ENCODE measurements at regions not wholly inside any gene's neighbourhood (a gene's known extent, or its start where the extent isn't known, plus 50 kb on each side); places are given as distances from the start of the nearest gene placed in this dataset.

DNA sequence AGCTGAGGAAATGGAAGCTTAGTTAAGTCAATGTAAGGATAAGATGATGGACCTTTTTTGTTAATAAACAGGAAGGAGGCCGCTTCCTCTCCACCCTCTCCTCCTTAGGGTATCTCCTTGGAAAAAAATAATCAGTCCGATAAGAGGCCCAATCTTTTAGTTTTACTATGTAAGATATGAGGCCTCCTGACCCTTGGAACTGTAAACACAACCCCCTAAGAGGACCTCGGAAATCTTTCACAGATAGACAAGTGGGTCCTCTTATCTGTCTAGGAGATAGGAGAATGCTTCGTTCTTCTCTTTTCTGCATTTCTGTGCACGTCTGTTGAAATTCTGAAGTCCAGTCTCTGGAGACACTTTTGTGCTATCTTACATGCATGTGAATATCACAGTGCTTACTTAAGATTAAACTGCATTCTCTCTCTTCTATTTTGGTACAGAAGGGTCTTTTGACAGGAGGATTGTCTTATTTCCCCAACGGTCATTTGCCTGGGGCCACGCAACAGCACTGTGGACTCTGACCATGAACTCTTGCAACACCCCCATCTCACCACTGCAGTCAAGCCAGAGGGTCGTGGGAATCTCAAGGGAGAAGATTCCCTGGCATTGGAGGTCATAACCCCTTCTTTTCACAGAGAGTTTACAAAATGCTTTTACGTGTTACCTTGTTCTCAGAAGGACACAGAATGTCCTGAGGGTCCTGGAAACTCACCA, 313.0 kb upstream of the RTL1 start:
- H3K27ac ChIP-seq (replicated peaks), result no peak overlapping the region
- H3K4me1 ChIP-seq, result no peaks in the 10 kb centered on the region
- no peak overlapping the region for H3K4me3 ChIP-seq
- intact Hi-C loops (cut with micrococcal nuclease), result no loop called here
- H3K36me3 ChIP-seq, result no peaks in the 10 kb centered on the region
- TF ChIP-seq, protein P1, sequence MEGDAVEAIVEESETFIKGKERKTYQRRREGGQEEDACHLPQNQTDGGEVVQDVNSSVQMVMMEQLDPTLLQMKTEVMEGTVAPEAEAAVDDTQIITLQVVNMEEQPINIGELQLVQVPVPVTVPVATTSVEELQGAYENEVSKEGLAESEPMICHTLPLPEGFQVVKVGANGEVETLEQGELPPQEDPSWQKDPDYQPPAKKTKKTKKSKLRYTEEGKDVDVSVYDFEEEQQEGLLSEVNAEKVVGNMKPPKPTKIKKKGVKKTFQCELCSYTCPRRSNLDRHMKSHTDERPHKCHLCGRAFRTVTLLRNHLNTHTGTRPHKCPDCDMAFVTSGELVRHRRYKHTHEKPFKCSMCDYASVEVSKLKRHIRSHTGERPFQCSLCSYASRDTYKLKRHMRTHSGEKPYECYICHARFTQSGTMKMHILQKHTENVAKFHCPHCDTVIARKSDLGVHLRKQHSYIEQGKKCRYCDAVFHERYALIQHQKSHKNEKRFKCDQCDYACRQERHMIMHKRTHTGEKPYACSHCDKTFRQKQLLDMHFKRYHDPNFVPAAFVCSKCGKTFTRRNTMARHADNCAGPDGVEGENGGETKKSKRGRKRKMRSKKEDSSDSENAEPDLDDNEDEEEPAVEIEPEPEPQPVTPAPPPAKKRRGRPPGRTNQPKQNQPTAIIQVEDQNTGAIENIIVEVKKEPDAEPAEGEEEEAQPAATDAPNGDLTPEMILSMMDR (IDR thresholded peaks at IDR 0.05; ENCODE audit: borderline replicate concordance), result no peak
- H3K9me3 ChIP-seq (replicated peaks), result peaks cover 10% of the 10 kb centered on the region
- no peak for DNase-seq
- H3K27me3 ChIP-seq (ENCODE audit: low read depth), result peaks cover 32% of the 10 kb centered on the region

GRCh38 chr14:101217080-101217463, 313.6 kb upstream of the RTL1 start:
- DNase-seq, result no peak
- H3K4me3 ChIP-seq, result no peak overlapping the region
- H3K27me3 ChIP-seq (ENCODE audit: low read depth), result peaks cover 37% of the 10 kb centered on the region
- intact Hi-C loops (cut with micrococcal nuclease), result no loop called here
- H3K4me1 ChIP-seq, result no peaks in the 10 kb centered on the region
- TF ChIP-seq, protein P1 (IDR thresholded peaks at IDR 0.05; ENCODE audit: borderline replicate concordance), result no peak
- H3K36me3 ChIP-seq, result no peaks in the 10 kb centered on the region
- H3K9me3 ChIP-seq (replicated peaks), result peaks cover 5% of the 10 kb centered on the region
- H3K27ac ChIP-seq (replicated peaks), result no peak overlapping the region

- Histone ChIP-seq H3K4me3 (no peak overlapping the region), H3K27ac (replicated peaks) (no peak overlapping the region), H3K36me3 (no peaks in the 10 kb centered on the region), H3K9me3 (replicated peaks) (peaks cover under 1% of the 10 kb centered on the region), H3K27me3 (ENCODE audit: low read depth) (peaks cover 44% of the 10 kb centered on the region), H3K4me1 (no peaks in the 10 kb centered on the region)
- TF ChIP-seq, protein P1 (IDR thresholded peaks at IDR 0.05; ENCODE audit: borderline replicate concordance), result no peak
- intact Hi-C loops (cut with micrococcal nuclease), result no loop called here
- no peak for DNase-seq
These were observed 314.3 kb upstream of the RTL1 start for GRCh38 chr14:101217616-101218371.

DNA sequence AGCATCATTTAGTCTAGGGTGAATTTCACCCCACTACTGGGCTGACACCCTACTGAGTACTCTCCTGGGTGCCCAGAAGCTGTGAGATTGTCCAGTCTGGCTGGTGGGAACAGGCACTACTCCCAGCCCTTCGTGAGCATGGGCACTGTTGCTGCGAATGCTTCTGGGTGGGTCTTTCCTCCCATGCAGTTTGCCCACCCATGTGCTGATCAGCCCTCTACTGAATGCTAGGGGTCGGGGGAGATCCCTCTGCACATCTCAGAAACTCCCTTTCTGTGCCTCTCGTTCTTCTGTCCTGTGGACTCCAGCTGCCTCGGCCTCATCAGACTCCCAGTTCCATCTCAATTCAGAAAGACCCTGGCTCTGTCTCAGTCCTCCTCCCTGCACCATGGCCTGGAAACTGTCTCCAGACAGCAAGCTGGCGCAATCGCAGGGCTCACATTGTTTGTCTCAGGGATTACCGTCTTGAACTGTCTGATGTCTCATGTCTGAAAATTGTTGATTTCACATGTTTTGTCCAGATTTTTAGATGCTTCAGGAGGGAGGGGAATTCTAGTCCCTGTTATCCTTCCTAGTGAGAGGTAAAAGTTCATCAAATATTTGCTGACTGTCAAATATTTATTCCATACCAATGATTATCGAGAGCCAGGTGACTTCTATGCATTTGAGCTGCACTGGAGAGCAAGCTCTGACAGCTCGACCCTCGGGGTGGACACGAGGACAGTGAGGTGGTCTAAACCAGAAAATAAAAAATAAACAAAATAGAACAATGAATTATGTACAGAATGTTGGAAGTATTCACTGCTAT, 316.6 kb upstream of the RTL1 start:
- Histone ChIP-seq H3K4me1 (no peaks in the 10 kb centered on the region), H3K27me3 (ENCODE audit: low read depth) (peaks cover 67% of the 10 kb centered on the region), H3K9me3 (replicated peaks) (no peaks in the 10 kb centered on the region), H3K27ac (replicated peaks) (no peak overlapping the region), H3K4me3 (no peak overlapping the region), H3K36me3 (no peaks in the 10 kb centered on the region)
- TF ChIP-seq, protein P1 (IDR thresholded peaks at IDR 0.05; ENCODE audit: borderline replicate concordance), result no peak
- DNase-seq, result no peak
- intact Hi-C loops (cut with micrococcal nuclease), result no loop called here

- Histone ChIP-seq H3K4me3 (no peak overlapping the region), H3K9me3 (replicated peaks) (no peaks in the 10 kb centered on the region), H3K27me3 (ENCODE audit: low read depth) (peaks cover 71% of the 10 kb centered on the region), H3K4me1 (no peaks in the 10 kb centered on the region), H3K27ac (replicated peaks) (no peak overlapping the region), H3K36me3 (no peaks in the 10 kb centered on the region)
- intact Hi-C loops (cut with micrococcal nuclease), result no loop called here
- TF ChIP-seq, protein P1 (IDR thresholded peaks at IDR 0.05; ENCODE audit: borderline replicate concordance), result no peak
- DNase-seq, result no peak
These were observed 317.5 kb upstream of the RTL1 start for GRCh38 chr14:101220921-101221510.
